Testis (tissue), 2 donors: ENCODE measurements at regions not wholly inside any gene's neighbourhood (a gene's known extent, or its start where the extent isn't known, plus 50 kb on each side); places are given as distances from the start of the nearest gene placed in this dataset.

Experiments
- CTCF ChIP-seq, 3 experiments: fragments of 450-650 bp in 2 of 3; fragments of 200-600 bp in 1 of 3; sonication (generic) in 1 of 3; IDR thresholded peaks; one replicate each; pipeline ENCODE4 v1.5.1; 2016 to 2019; ENCODE audit warnings: antibody characterized with exemption in 3 of 3, mild to moderate bottlenecking in 2 of 3, moderate library complexity in 1 of 3
- POLR2A ChIP-seq: fragments of 450-650 bp; IDR thresholded peaks from one replicate; pipeline ENCODE4 v1.6.1; 2017; ENCODE audit warnings: antibody characterized with exemption, mild to moderate bottlenecking, moderate library complexity

GRCh38 chr11:70572974-70573260 is 174.6 kb downstream of the CTTN start:
- no peak for TF ChIP-seq CTCF (IDR thresholded peaks at IDR 0.05)
- no peak for TF ChIP-seq POLR2A
